HepG2 (cell line): ENCODE measurements at regions not wholly inside any gene's neighbourhood (a gene's known extent, or its start where the extent isn't known, plus 50 kb on each side); places are given as distances from the start of the nearest gene placed in this dataset.

Source experiments
- CAMTA2 ChIP-seq: sonication (generic); formaldehyde crosslinking; IDR thresholded peaks from 2 replicates; pipeline ENCODE4 v1.4.0; 2020; ENCODE audit warnings: mild to moderate bottlenecking, missing genetic modification reagents, borderline replicate concordance
- CHCHD3 ChIP-seq: sonication (generic); formaldehyde crosslinking; IDR thresholded peaks from 2 replicates; pipeline ENCODE4 v1.8.0; 2022; ENCODE audit warnings: mild to moderate bottlenecking, missing genetic modification reagents, moderate library complexity
- CTCF ChIP-seq: sonication (generic); formaldehyde crosslinking; IDR thresholded peaks from 2 replicates; pipeline ENCODE4 v1.5.0; 2020; ENCODE audit warnings: mild to moderate bottlenecking, missing genetic modification reagents, moderate library complexity
- NONO ChIP-seq, 2 experiments: fragments of 450-650 bp in 1 of 2; sonication (generic) in 1 of 2; formaldehyde crosslinking in 1 of 2; IDR thresholded peaks in 1 of 2; conservative IDR thresholded peaks in 1 of 2; 2 replicates each; pipeline versions ENCODE4 v1.6.1 to v1.8.0; 2017 to 2022; ENCODE audit warnings: mild to moderate bottlenecking in 1 of 2, missing genetic modification reagents in 1 of 2, moderate library complexity in 1 of 2
- PCBP1 ChIP-seq: fragments of 200-400 bp; formaldehyde crosslinking; IDR thresholded peaks from 2 replicates; pipeline ENCODE4 v1.6.1; 2017; ENCODE audit warnings: mild to moderate bottlenecking, low read depth, low read length, borderline replicate concordance
- XRCC5 ChIP-seq: fragments of 200-400 bp; formaldehyde crosslinking; optimal IDR thresholded peaks from 2 replicates; pipeline ENCODE3; 2017; ENCODE audit warnings: mild to moderate bottlenecking, low read length
- ZNF207 ChIP-seq: fragments of 450-650 bp; IDR thresholded peaks from 2 replicates; pipeline ENCODE4 v1.6.1; 2016; ENCODE audit warnings: antibody characterized with exemption, borderline replicate concordance
- ZNF556 ChIP-seq: sonication (generic); formaldehyde crosslinking; IDR thresholded peaks from 2 replicates; pipeline ENCODE4 v1.4.0; 2020; ENCODE audit warnings: mild to moderate bottlenecking, missing genetic modification reagents, borderline replicate concordance
- ZNF788 ChIP-seq: sonication (generic); formaldehyde crosslinking; IDR thresholded peaks from 2 replicates; pipeline ENCODE4 v1.5.0; 2020; ENCODE audit warnings: mild to moderate bottlenecking, missing genetic modification reagents, borderline replicate concordance
- ZSCAN25 ChIP-seq: sonication (generic); formaldehyde crosslinking; IDR thresholded peaks from 2 replicates; pipeline ENCODE4 v1.8.0; 2022; ENCODE audit warnings: mild to moderate bottlenecking, missing genetic modification reagents

- TF ChIP-seq ZNF556 (no peak), PCBP1 (no peak), NONO (IDR thresholded peaks at IDR 0.05) (no peak), NONO (CRISPR knock-in tag; conservative IDR thresholded peaks at IDR 0.05) (no peak), CTCF (CRISPR knock-in tag) (no peak), ZNF788 (CRISPR knock-in tag) (no peak), CAMTA2 (CRISPR knock-in tag) (no peak), CHCHD3 (CRISPR knock-in tag) (no peak), XRCC5 (no peak), ZNF207 (no peak), ZSCAN25 (CRISPR knock-in tag) (no peak)
Observed at GRCh38 chr3:24965706-24966385, 462.2 kb upstream of the RARB start.
